ENCODE measurements at regions not wholly inside any gene's neighbourhood (a gene's known extent, or its start where the extent isn't known, plus 50 kb on each side); places are given as distances from the start of the nearest gene placed in this dataset.

- TF ChIP-seq CTCF (IDR thresholded peaks at IDR 0.05; ENCODE audit: borderline replicate concordance, extremely low read depth, low read length, poor library complexity, severe bottlenecking) = no peak
- TF ChIP-seq EZH2 (IDR thresholded peaks at IDR 0.05; ENCODE audit: borderline replicate concordance, low read depth, low read length, severe bottlenecking) = no peak
Measured at GRCh38 chr22:22958621-22959020, 71.0 kb downstream of the IGLL5 start.

Measured in DND-41 (cell line).